Activated CD4-positive, alpha-beta T cell treated with anti-CD3 and anti-CD28 coated beads, Interleukin-2, amount 10 ng/mL, durations not matched to agents 7 days and 5 days (primary cell): ENCODE measurements at regions not wholly inside any gene's neighbourhood (a gene's known extent, or its start where the extent isn't known, plus 50 kb on each side); places are given as distances from the start of the nearest gene placed in this dataset.

ENCODE experiments used
- CTCF ChIA-PET: fragments of 350-600 bp; sonication (Branson Sonifier 250); formaldehyde crosslinking; loops from one replicate; lab custom pipeline; 2021; ENCODE audit warnings: antibody characterized with exemption; lab: Charles Lee
- POLR2A ChIA-PET: fragments of 350-600 bp; sonication (Branson Sonifier 250); formaldehyde crosslinking; loops from one replicate; lab custom pipeline; 2021; ENCODE audit warnings: antibody characterized with exemption; lab: Charles Lee
- DNase-seq: peaks from one replicate; pipeline ENCODE4 v3.0.0-alpha.2; 2020
- H3K27ac Mint-ChIP-seq: one replicate; pipeline ENCODE4 v1.8.0; 2021; ENCODE audit warnings: mild to moderate bottlenecking, moderate library complexity, mixed read lengths
- H3K27me3 Mint-ChIP-seq: one replicate; pipeline ENCODE4 v1.8.0; 2021; ENCODE audit warnings: mixed read lengths
- H3K36me3 Mint-ChIP-seq: one replicate; pipeline ENCODE4 v1.8.0; 2021; ENCODE audit warnings: low read depth, mixed read lengths
- H3K4me1 Mint-ChIP-seq: one replicate; pipeline ENCODE4 v1.8.0; 2021; ENCODE audit warnings: mixed read lengths
- H3K4me3 Mint-ChIP-seq: one replicate; pipeline ENCODE4 v1.8.0; 2021; ENCODE audit warnings: mild to moderate bottlenecking, moderate library complexity, mixed read lengths
- H3K9me3 Mint-ChIP-seq: one replicate; pipeline ENCODE4 v1.8.0; 2021; ENCODE audit warnings: mixed read lengths

GRCh38 chr2:67566285-67566684, 169.2 kb downstream of the ETAA1 start:
- Mint-ChIP-seq H3K36me3 (no peaks in the 10 kb centered on the region), H3K27me3 (no peaks in the 10 kb centered on the region), H3K4me3 (no peak overlapping the region), H3K9me3 (no peaks in the 10 kb centered on the region), H3K4me1 (no peaks in the 10 kb centered on the region), H3K27ac (no peak overlapping the region)
- ChIA-PET POLR2A (no interaction called here), CTCF (no interaction called here)
- no peak for DNase-seq

GRCh38 chr2:67566958-67567635, 170.0 kb downstream of the ETAA1 start:
- POLR2A ChIA-PET, result no interaction called here

GRCh38 chr2:67567886-67568285, 170.8 kb downstream of the ETAA1 start:
- H3K27ac Mint-ChIP-seq, result no peak overlapping the region
- no peaks in the 10 kb centered on the region for H3K27me3 Mint-ChIP-seq
- no peak overlapping the region for H3K4me3 Mint-ChIP-seq
- ChIA-PET CTCF (no interaction called here), POLR2A (no interaction called here)
- no peaks in the 10 kb centered on the region for H3K36me3 Mint-ChIP-seq
- H3K9me3 Mint-ChIP-seq, result no peaks in the 10 kb centered on the region
- no peak for DNase-seq
- H3K4me1 Mint-ChIP-seq, result no peaks in the 10 kb centered on the region

More at GRCh38 chr2:67566958-67567635, 170.0 kb downstream of the ETAA1 start:
- CTCF ChIA-PET, result no interaction called here
- no peak overlapping the region for H3K4me3 Mint-ChIP-seq
- H3K9me3 Mint-ChIP-seq, result no peaks in the 10 kb centered on the region
- H3K4me1 Mint-ChIP-seq, result no peaks in the 10 kb centered on the region
- no peak for DNase-seq
- H3K36me3 Mint-ChIP-seq, result no peaks in the 10 kb centered on the region
- H3K27me3 Mint-ChIP-seq, result no peaks in the 10 kb centered on the region
- no peak overlapping the region for H3K27ac Mint-ChIP-seq

- POLR2A ChIA-PET, result no interaction called here
- Mint-ChIP-seq H3K4me3 (no peak overlapping the region), H3K4me1 (no peaks in the 10 kb centered on the region), H3K27me3 (no peaks in the 10 kb centered on the region), H3K36me3 (no peaks in the 10 kb centered on the region), H3K9me3 (no peaks in the 10 kb centered on the region), H3K27ac (no peak overlapping the region)
- CTCF ChIA-PET, result no interaction called here
- DNase-seq, result no peak
Observed at GRCh38 chr2:67570611-67571010, 173.5 kb downstream of the ETAA1 start.

- Mint-ChIP-seq H3K4me3 (no peak overlapping the region), H3K36me3 (no peaks in the 10 kb centered on the region), H3K9me3 (no peaks in the 10 kb centered on the region), H3K27me3 (no peaks in the 10 kb centered on the region), H3K4me1 (no peaks in the 10 kb centered on the region), H3K27ac (no peak overlapping the region)
- ChIA-PET POLR2A (no interaction called here), CTCF (interaction anchor here (0.6 kb wide), 1 partner anchor 19 kb away, joined by 3 read pairs; no protein-coding TSS in a partner anchor)
- no peak for DNase-seq
Observed at GRCh38 chr2:67571785-67572718, 174.9 kb downstream of the ETAA1 start.

GRCh38 chr2:67572721-67573435, 175.7 kb downstream of the ETAA1 start:
- Mint-ChIP-seq H3K27me3 (no peaks in the 10 kb centered on the region), H3K36me3 (no peaks in the 10 kb centered on the region), H3K4me1 (no peaks in the 10 kb centered on the region), H3K27ac (no peak overlapping the region), H3K4me3 (no peak overlapping the region), H3K9me3 (no peaks in the 10 kb centered on the region)
- ChIA-PET CTCF (no interaction called here), POLR2A (no interaction called here)
- DNase-seq, result no peak

GRCh38 chr2:67574230-67574629, 177.1 kb downstream of the ETAA1 start:
- Mint-ChIP-seq H3K4me1 (no peaks in the 10 kb centered on the region), H3K36me3 (no peaks in the 10 kb centered on the region), H3K27me3 (no peaks in the 10 kb centered on the region), H3K27ac (no peak overlapping the region), H3K4me3 (no peak overlapping the region), H3K9me3 (no peaks in the 10 kb centered on the region)
- ChIA-PET CTCF (no interaction called here), POLR2A (no interaction called here)
- no peak for DNase-seq

- H3K4me3 Mint-ChIP-seq, result no peak overlapping the region
- ChIA-PET CTCF (interaction anchor here (0.6 kb wide), 1 partner anchor 10 kb away, joined by 3 read pairs; no protein-coding TSS in a partner anchor), POLR2A (no interaction called here)
- no peaks in the 10 kb centered on the region for H3K9me3 Mint-ChIP-seq
- no peaks in the 10 kb centered on the region for H3K4me1 Mint-ChIP-seq
- H3K36me3 Mint-ChIP-seq, result no peaks in the 10 kb centered on the region
- no peaks in the 10 kb centered on the region for H3K27me3 Mint-ChIP-seq
- no peak overlapping the region for H3K27ac Mint-ChIP-seq
- no peak for DNase-seq
Observed at GRCh38 chr2:67576226-67576625, 179.1 kb downstream of the ETAA1 start.

- POLR2A ChIA-PET, result no interaction called here
- Mint-ChIP-seq H3K9me3 (no peaks in the 10 kb centered on the region), H3K27ac (no peak overlapping the region), H3K27me3 (no peaks in the 10 kb centered on the region), H3K36me3 (no peaks in the 10 kb centered on the region), H3K4me3 (no peak overlapping the region), H3K4me1 (no peaks in the 10 kb centered on the region)
- no peak for DNase-seq
- CTCF ChIA-PET, result no interaction called here
Observed at GRCh38 chr2:67576991-67577390, 179.9 kb downstream of the ETAA1 start.

GRCh38 chr2:67579216-67579615, 182.1 kb downstream of the ETAA1 start:
- peaks cover 7% of the 10 kb centered on the region for H3K9me3 Mint-ChIP-seq
- no peak overlapping the region for H3K27ac Mint-ChIP-seq
- H3K4me3 Mint-ChIP-seq, result no peak overlapping the region
- no peak for DNase-seq
- H3K4me1 Mint-ChIP-seq, result no peaks in the 10 kb centered on the region
- CTCF ChIA-PET, result interaction anchor here (0.6 kb wide), 1 partner anchor 655 kb away, joined by 3 read pairs; no protein-coding TSS in a partner anchor
- H3K27me3 Mint-ChIP-seq, result no peaks in the 10 kb centered on the region
- POLR2A ChIA-PET, result no interaction called here
- H3K36me3 Mint-ChIP-seq, result no peaks in the 10 kb centered on the region

GRCh38 chr2:67579806-67580205, 182.7 kb downstream of the ETAA1 start:
- CTCF ChIA-PET, result interaction anchor here (0.6 kb wide), 1 partner anchor 655 kb away, joined by 3 read pairs; no protein-coding TSS in a partner anchor
- Mint-ChIP-seq H3K27me3 (no peaks in the 10 kb centered on the region), H3K36me3 (no peaks in the 10 kb centered on the region), H3K4me1 (no peaks in the 10 kb centered on the region), H3K27ac (no peak overlapping the region), H3K4me3 (no peak overlapping the region), H3K9me3 (peaks cover 10% of the 10 kb centered on the region)
- POLR2A ChIA-PET, result no interaction called here
- no peak for DNase-seq

GRCh38 chr2:67581751-67582150, 184.6 kb downstream of the ETAA1 start:
- H3K4me1 Mint-ChIP-seq, result no peaks in the 10 kb centered on the region
- no peak overlapping the region for H3K27ac Mint-ChIP-seq
- no peak overlapping the region for H3K4me3 Mint-ChIP-seq
- no peaks in the 10 kb centered on the region for H3K36me3 Mint-ChIP-seq
- ChIA-PET CTCF (no interaction called here), POLR2A (no interaction called here)
- DNase-seq, result no peak
- H3K27me3 Mint-ChIP-seq, result no peaks in the 10 kb centered on the region
- H3K9me3 Mint-ChIP-seq, result peaks cover 23% of the 10 kb centered on the region

GRCh38 chr2:67583185-67583584, 186.1 kb downstream of the ETAA1 start:
- CTCF ChIA-PET, result no interaction called here

More at GRCh38 chr2:67583185-67583584, 186.1 kb downstream of the ETAA1 start:
- DNase-seq, result no peak
- no peak overlapping the region for H3K27ac Mint-ChIP-seq
- no peaks in the 10 kb centered on the region for H3K4me1 Mint-ChIP-seq
- H3K36me3 Mint-ChIP-seq, result no peaks in the 10 kb centered on the region
- no peak overlapping the region for H3K4me3 Mint-ChIP-seq
- H3K27me3 Mint-ChIP-seq, result no peaks in the 10 kb centered on the region
- POLR2A ChIA-PET, result no interaction called here
- H3K9me3 Mint-ChIP-seq, result peaks cover 23% of the 10 kb centered on the region
